Heart right ventricle (tissue), 16 donors: ENCODE measurements at regions not wholly inside any gene's neighbourhood (a gene's known extent, or its start where the extent isn't known, plus 50 kb on each side); places are given as distances from the start of the nearest gene placed in this dataset.

Experiments used
- ATAC-seq, 8 donors: fragments of 200-7000 bp; cut with Tn5 transposase; one replicate each; pipeline ENCODE4 v1.9.1; 2020; ENCODE audit warnings: mild to moderate bottlenecking in 8 of 8, moderate library complexity in 8 of 8, moderate number of reproducible peaks in 1 of 8
- DNase-seq, 2 donors: peaks; one replicate each; pipeline ENCODE4 v3.0.0-alpha.2; 2020
- H3K27ac ChIP-seq, 10 donors: fragments of 200-600 bp; sonication (generic) in 2 of 10; one replicate each; pipeline versions ENCODE4 v1.5.0 to v1.8.0; 2020 to 2022; ENCODE audit warnings: mild to moderate bottlenecking in 3 of 10
- H3K27me3 ChIP-seq, 7 donors: fragments of 200-600 bp; one replicate each; pipeline ENCODE4 v1.8.0; 2021 to 2022; ENCODE audit warnings: mild to moderate bottlenecking in 2 of 7
- H3K36me3 ChIP-seq, 9 donors: fragments of 200-600 bp; sonication (generic) in 1 of 9; one replicate each; pipeline versions ENCODE4 v1.5.0 to v1.8.0; 2020 to 2022; ENCODE audit warnings: mild to moderate bottlenecking in 2 of 9
- H3K4me1 ChIP-seq, 9 donors: fragments of 200-600 bp; sonication (generic) in 1 of 9; one replicate each; pipeline versions ENCODE4 v1.5.0 to v1.8.0; 2020 to 2022; ENCODE audit warnings: mild to moderate bottlenecking in 4 of 9
- H3K4me3 ChIP-seq, 10 donors: fragments of 200-600 bp; sonication (generic) in 2 of 10; one replicate each; pipeline versions ENCODE4 v1.5.0 to v1.8.0; 2020 to 2022; ENCODE audit warnings: mild to moderate bottlenecking in 7 of 10, moderate library complexity in 2 of 10
- H3K9me3 ChIP-seq, 11 donors: fragments of 200-600 bp in 10 of 11; sonication (generic) in 2 of 11; one replicate each; pipeline versions ENCODE4 v1.5.0 to v1.8.0; 2013 to 2022; ENCODE audit warnings: mild to moderate bottlenecking in 2 of 11, control low read depth in 1 of 11, moderate library complexity in 1 of 11
- WGBS, 2 donors: extraction: QIAGEN DNeasy Blood & Tissue Kit; methylation state at CpG; one replicate each; pipeline ENCODE4 v1.1.7; 2013; ENCODE audit warnings: inconsistent platforms in 1 of 2; 5-methylcytosine and 5-hydroxymethylcytosine counted together
- intact Hi-C, 10 donors: fragments of 100-400 bp; cut with DNase I; formaldehyde crosslinking; loops; one replicate each; pipeline versions ENCODE4 v1.11.1 to v1.14.2; 2022
- TF ChIP-seq, protein P1 (sequence below), 9 donors: fragments of 200-600 bp; sonication (generic) in 2 of 9; IDR thresholded peaks; one replicate each; pipeline versions ENCODE4 v1.5.0 to v1.8.0; 2021 to 2022; ENCODE audit warnings: antibody characterized with exemption in 9 of 9, mild to moderate bottlenecking in 5 of 9, moderate library complexity in 1 of 9
- donor health status: Arrhythmogenic right ventricular cardiomyopathy.
- donor health status: ischemic (EF 13 %, LVEDD 7.1; RV severe dilation, severe dysfunction).
- donor health status: healthy with polysubstance abuse.
- donor health status: DM: no; HTN: yes; CAD: no.
- donor health status: DM: no; HTN: no; CAD: no.
- donor health status: ischemic (EF 25% LVEDD 6.9; RV normal size, moderate dysfunction).
- donor health status: ischemic (EF 25% LVEDD 5.7; RV mildly dilated, moderate dysfunction).
- donor health status: healthy.
- donor health status: DM: yes; HTN: yes; CAD: no.
- donor health status: Ischemic cardiomyopathy.
- donor health status: ischemic (EF 35%, LVEDD 5.7; RV mildly dilated, moderate dysfunction).
- donor health status: nonischemic (EF 11% LVEDD 7.7; RV severe dilation, severe dysfunction).
- donor health status: DM: yes; HTN: yes; CAD: no.
- donor health status: PGD.
- donor health status: ischemic (EF 29% LVEDD 5.4; RV normal size, mild dysfunction).
- donor health status: nonischemic (EF 23%, LVEDD 6.1; RV moderate dilation, normal function).

DNA sequence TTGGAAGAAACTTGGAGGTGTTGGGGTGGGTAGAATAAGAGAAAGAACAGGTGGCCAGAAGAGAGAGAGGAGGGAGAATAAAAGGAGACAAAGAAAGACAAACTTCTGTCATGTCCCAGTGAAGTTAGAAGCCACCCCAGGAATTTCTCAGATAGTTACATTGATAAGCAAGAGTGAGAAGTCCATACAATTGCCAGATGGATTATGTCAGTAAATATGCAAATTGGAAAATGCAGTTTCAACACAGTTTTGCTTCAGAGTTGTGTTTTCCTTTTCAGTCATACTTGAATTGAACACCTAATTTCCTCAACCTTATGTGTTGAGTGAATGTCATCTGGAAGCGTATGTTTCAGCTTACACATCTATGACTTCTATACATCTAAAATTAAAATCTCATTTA, 139.2 kb downstream of the RXFP2 start:
- Histone ChIP-seq H3K9me3 (no peaks in the 10 kb centered on the region), H3K4me3 (no peak overlapping the region), H3K27me3 (no peaks in the 10 kb centered on the region), H3K36me3 (no peaks in the 10 kb centered on the region), H3K4me1 (peaks cover 21 to 85% (median 63%) of the 10 kb centered on the region in 9 donors), H3K27ac (peak overlapping the region in 1 of 10 donors; percentile 28)
- no peak for ATAC-seq
- TF ChIP-seq, protein P1, sequence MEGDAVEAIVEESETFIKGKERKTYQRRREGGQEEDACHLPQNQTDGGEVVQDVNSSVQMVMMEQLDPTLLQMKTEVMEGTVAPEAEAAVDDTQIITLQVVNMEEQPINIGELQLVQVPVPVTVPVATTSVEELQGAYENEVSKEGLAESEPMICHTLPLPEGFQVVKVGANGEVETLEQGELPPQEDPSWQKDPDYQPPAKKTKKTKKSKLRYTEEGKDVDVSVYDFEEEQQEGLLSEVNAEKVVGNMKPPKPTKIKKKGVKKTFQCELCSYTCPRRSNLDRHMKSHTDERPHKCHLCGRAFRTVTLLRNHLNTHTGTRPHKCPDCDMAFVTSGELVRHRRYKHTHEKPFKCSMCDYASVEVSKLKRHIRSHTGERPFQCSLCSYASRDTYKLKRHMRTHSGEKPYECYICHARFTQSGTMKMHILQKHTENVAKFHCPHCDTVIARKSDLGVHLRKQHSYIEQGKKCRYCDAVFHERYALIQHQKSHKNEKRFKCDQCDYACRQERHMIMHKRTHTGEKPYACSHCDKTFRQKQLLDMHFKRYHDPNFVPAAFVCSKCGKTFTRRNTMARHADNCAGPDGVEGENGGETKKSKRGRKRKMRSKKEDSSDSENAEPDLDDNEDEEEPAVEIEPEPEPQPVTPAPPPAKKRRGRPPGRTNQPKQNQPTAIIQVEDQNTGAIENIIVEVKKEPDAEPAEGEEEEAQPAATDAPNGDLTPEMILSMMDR (IDR thresholded peaks at IDR 0.05), result no peak
- DNase-seq, result no peak
- intact Hi-C loops, result no loop called here
- 99 to 100% methylated on average over 1 of the region's 1 CpG for WGBS, 2 donors

DNA sequence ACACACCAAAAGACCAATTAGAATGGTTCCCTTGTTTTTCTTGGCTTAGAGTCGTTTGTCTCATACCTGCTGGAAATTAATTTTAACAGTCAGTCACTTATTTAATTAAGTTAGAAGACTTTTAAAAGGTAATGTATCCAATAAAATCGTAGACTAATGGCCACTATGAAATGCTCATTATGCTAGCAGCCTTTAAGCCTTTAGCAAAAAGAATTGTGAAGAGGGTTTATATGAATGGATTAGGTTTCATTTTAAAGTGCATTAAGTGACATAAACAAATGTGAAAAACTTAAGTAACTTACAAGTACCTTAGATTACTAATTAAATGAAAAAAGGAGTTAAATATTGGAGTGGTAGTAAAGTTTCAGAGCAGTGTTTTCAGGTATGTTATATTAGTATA, 139.6 kb downstream of the RXFP2 start:
- H3K4me1 ChIP-seq, result peaks cover 19 to 85% (median 60%) of the 10 kb centered on the region in 9 donors
- ATAC-seq, result no peak
- no peak for DNase-seq
- no peaks in the 10 kb centered on the region for H3K36me3 ChIP-seq
- no peaks in the 10 kb centered on the region for H3K27me3 ChIP-seq
- peak overlapping the region in 1 of 10 donors; percentile 3 for H3K27ac ChIP-seq
- 80 to 83% methylated on average over 2 of the region's 2 CpGs for WGBS, 2 donors
- intact Hi-C loops, result no loop called here
- TF ChIP-seq, protein P1 (IDR thresholded peaks at IDR 0.05), result no peak
- no peak overlapping the region for H3K4me3 ChIP-seq
- no peaks in the 10 kb centered on the region for H3K9me3 ChIP-seq

DNA sequence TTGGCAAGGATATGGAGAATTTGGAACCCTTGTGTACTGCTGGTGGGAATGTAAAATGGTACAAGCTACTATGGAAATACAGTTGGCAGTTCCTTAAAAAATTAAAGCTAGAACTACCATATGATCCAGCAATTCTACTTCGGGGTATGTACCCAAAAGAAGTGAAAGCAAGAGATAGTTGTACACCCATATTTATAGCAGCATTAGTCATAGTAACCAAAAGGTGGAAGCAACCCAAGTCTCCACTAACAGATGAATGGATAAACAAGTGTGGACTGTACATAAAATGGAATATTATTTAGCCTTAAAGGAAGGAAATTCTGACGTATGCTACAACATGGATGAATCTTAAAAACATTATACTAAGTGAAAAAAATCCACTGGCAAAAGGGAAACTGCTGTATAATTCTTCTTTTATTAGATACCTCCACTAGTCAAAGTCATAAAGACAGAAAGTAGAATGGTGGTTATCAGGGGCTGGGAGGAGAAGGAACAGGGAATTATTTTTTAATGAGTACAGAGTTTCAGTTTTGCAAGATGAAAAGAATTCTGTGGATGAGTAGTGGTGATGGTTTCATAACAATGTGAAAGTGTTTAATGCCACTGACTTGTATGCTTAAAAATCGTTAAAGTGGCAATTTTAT, 141.6 kb downstream of the RXFP2 start:
- ATAC-seq, result peak in 5 of 8 donors; percentile 54 to 71 (median 64)
- intact Hi-C loops, result loop anchor here in 3 of 10 donors (5.0 kb wide), 1 partner anchor 34 kb away; no protein-coding TSS in a partner anchor

DNA sequence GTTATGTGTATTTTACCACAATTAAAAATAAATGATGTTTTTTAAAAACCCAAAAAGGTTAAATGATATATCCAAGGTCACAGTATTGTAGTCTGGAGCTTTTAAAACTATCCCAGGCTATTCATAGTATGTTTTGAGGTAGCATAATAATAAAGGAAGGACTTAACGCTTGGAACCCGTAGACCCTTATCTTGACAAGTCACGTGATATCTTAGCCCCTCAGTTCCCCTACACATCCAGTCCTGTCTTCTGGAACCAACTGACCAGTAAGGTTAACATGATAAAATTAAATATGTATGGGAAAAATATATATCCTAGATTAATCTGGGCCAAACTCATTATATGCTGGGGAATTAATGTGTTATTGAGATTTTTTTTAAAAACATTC, 142.2 kb downstream of the RXFP2 start:
- Histone ChIP-seq H3K9me3 (no peaks in the 10 kb centered on the region), H3K27ac (peak overlapping the region in 8 of 10 donors; percentile 35 to 73 (median 56)), H3K36me3 (no peaks in the 10 kb centered on the region), H3K27me3 (no peaks in the 10 kb centered on the region), H3K4me1 (peaks cover 18 to 82% (median 60%) of the 10 kb centered on the region in 9 donors), H3K4me3 (no peak overlapping the region)
- DNase-seq (no peak), ATAC-seq (no peak)
- WGBS, 2 donors, result 49 to 63% methylated on average over 3 of the region's 3 CpGs
- intact Hi-C loops, result loop anchor here in 3 of 10 donors (5.0 kb wide), 1 partner anchor 34 kb away; no protein-coding TSS in a partner anchor
- TF ChIP-seq, protein P1 (IDR thresholded peaks at IDR 0.05), result no peak

More for the DNA sequence above, 141.6 kb downstream of the RXFP2 start:
- no peak for DNase-seq
- H3K9me3 ChIP-seq, result no peaks in the 10 kb centered on the region
- peaks cover 13 to 82% (median 60%) of the 10 kb centered on the region in 9 donors for H3K4me1 ChIP-seq
- 65 to 68% methylated on average over 3 of the region's 3 CpGs for WGBS, 2 donors
- peak overlapping the region in 9 of 10 donors; percentile 8 to 73 (median 52) for H3K27ac ChIP-seq
- no peaks in the 10 kb centered on the region for H3K36me3 ChIP-seq
- H3K27me3 ChIP-seq, result no peaks in the 10 kb centered on the region
- no peak overlapping the region for H3K4me3 ChIP-seq
- TF ChIP-seq, protein P1 (IDR thresholded peaks at IDR 0.05), result no peak
